SU-DHL-6 (cell line): ENCODE measurements at regions not wholly inside any gene's neighbourhood (a gene's known extent, or its start where the extent isn't known, plus 50 kb on each side); places are given as distances from the start of the nearest gene placed in this dataset.

Experiments
- EZH2phosphoT487 ChIP-seq: fragments of 200-600 bp; sonication (generic), shearing (Covaris generic); conservative IDR thresholded peaks from 2 replicates; pipeline ENCODE4 v1.6.1; 2018; ENCODE audit warnings: mild to moderate bottlenecking, antibody characterized with exemption, low read length, moderate library complexity, mixed read lengths
- TF ChIP-seq, protein P1 (sequence below): fragments of 200-600 bp; sonication (generic); IDR thresholded peaks from one replicate; pipeline ENCODE4 v1.5.1; 2017; ENCODE audit warnings: antibody characterized with exemption, mild to moderate bottlenecking, low read length, moderate library complexity; ENCODE audit not compliant: insufficient read depth, poor library complexity, severe bottlenecking

GRCh38 chr7:130856866-130857265 lies 122.9 kb upstream of the KLF14 start:
- TF ChIP-seq, protein P1, sequence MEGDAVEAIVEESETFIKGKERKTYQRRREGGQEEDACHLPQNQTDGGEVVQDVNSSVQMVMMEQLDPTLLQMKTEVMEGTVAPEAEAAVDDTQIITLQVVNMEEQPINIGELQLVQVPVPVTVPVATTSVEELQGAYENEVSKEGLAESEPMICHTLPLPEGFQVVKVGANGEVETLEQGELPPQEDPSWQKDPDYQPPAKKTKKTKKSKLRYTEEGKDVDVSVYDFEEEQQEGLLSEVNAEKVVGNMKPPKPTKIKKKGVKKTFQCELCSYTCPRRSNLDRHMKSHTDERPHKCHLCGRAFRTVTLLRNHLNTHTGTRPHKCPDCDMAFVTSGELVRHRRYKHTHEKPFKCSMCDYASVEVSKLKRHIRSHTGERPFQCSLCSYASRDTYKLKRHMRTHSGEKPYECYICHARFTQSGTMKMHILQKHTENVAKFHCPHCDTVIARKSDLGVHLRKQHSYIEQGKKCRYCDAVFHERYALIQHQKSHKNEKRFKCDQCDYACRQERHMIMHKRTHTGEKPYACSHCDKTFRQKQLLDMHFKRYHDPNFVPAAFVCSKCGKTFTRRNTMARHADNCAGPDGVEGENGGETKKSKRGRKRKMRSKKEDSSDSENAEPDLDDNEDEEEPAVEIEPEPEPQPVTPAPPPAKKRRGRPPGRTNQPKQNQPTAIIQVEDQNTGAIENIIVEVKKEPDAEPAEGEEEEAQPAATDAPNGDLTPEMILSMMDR = no peak
- TF ChIP-seq EZH2phosphoT487 = no peak
